ENCODE measurements at regions not wholly inside any gene's neighbourhood (a gene's known extent, or its start where the extent isn't known, plus 50 kb on each side); places are given as distances from the start of the nearest gene placed in this dataset.

- TF ChIP-seq MXI1 (IDR thresholded peaks at IDR 0.05; ENCODE audit: borderline replicate concordance, low read depth, low read length), result no peak
- no peak for TF ChIP-seq POLR2A (IDR thresholded peaks at IDR 0.05; ENCODE audit: low read depth, low read length)
- no peak for TF ChIP-seq SMC3 (IDR thresholded peaks at IDR 0.05; ENCODE audit: low read depth, low read length)
- TF ChIP-seq CTCF (conservative IDR thresholded peaks at IDR 0.05; ENCODE audit: low read depth, low read length), result no peak
- no peak for TF ChIP-seq MAZ (IDR thresholded peaks at IDR 0.05; ENCODE audit: borderline replicate concordance, low read depth, low read length)
- no peak for TF ChIP-seq RAD21 (IDR thresholded peaks at IDR 0.05; ENCODE audit: low read length)
- TF ChIP-seq RFX5 (IDR thresholded peaks at IDR 0.05; ENCODE audit: low read depth, low read length), result no peak
- TF ChIP-seq CEBPB (IDR thresholded peaks at IDR 0.05; ENCODE audit: low read depth, low read length), result no peak
- no peak for TF ChIP-seq USF2 (IDR thresholded peaks at IDR 0.05; ENCODE audit: low read depth, low read length)
- TF ChIP-seq RCOR1 (IDR thresholded peaks at IDR 0.05; ENCODE audit: insufficient replicate concordance, low read length), result no peak
- no peak for TF ChIP-seq ELK1 (IDR thresholded peaks at IDR 0.05; ENCODE audit: borderline replicate concordance, low read depth, low read length)
- TF ChIP-seq MAFK (IDR thresholded peaks at IDR 0.05; ENCODE audit: low read depth, low read length), result no peak
These were observed 292.7 kb downstream of the GLRX3 start for GRCh38 chr10:130428936-130429335.
